Keratinocyte (primary cell): ENCODE measurements at regions not wholly inside any gene's neighbourhood (a gene's known extent, or its start where the extent isn't known, plus 50 kb on each side); places are given as distances from the start of the nearest gene placed in this dataset.

Source experiments
- CTCF ChIP-seq, 3 experiments: IDR thresholded peaks in 1 of 3; conservative IDR thresholded peaks in 1 of 3; optimal IDR thresholded peaks in 1 of 3; 2 replicates in 2 of 3; 3 replicates in 1 of 3; pipeline versions ENCODE3 to v1.5.1; 2011; ENCODE audit warnings: low read length in 3 of 3, mild to moderate bottlenecking in 3 of 3, moderate library complexity in 2 of 3, control low read depth in 1 of 3, inconsistent platforms in 1 of 3; ENCODE audit not compliant: insufficient read depth in 2 of 3; ENCODE audit errors: extremely low read depth in 1 of 3
- EZH2 ChIP-seq: IDR thresholded peaks from one replicate; pipeline ENCODE4 v1.6.1; 2012; ENCODE audit warnings: inconsistent platforms, mild to moderate bottlenecking, low read length, moderate library complexity

- TF ChIP-seq CTCF (optimal IDR thresholded peaks at IDR 0.05 in 1 of 3, IDR thresholded peaks at IDR 0.05 in 1 of 3, conservative IDR thresholded peaks at IDR 0.05 in 1 of 3; ENCODE audit: extremely low read depth in 1 of 3, insufficient read depth in 2 of 3, low read length in 3 of 3) (no peak), EZH2 (no peak)
These were observed 74.4 kb upstream of the DYNLT3 start for GRCh38 chrX:37921758-37922157.
